Gastrocnemius medialis (tissue), 4 donors: ENCODE measurements at regions not wholly inside any gene's neighbourhood (a gene's known extent, or its start where the extent isn't known, plus 50 kb on each side); places are given as distances from the start of the nearest gene placed in this dataset.

ENCODE experiments used
- ATAC-seq, 2 donors: fragments of 150-250 bp; one replicate each; pipeline ENCODE4 v1.9.1; 2016
- DNase-seq, 2 donors: peaks; one replicate each; pipeline ENCODE4 v3.0.0-alpha.2; 2019
- H3K27ac ChIP-seq, 4 donors: fragments of 200-600 bp; sonication (generic); 1 replicate in 1 of 4; 2 replicates in 3 of 4; pipeline ENCODE4 v1.5.1; 2016 to 2018; ENCODE audit warnings: mild to moderate bottlenecking in 2 of 4, moderate library complexity in 1 of 4
- H3K27me3 ChIP-seq, 3 donors: fragments of 200-600 bp; sonication (generic) in 2 of 3; 1 replicate in 1 of 3; 2 replicates in 2 of 3; pipeline versions ENCODE4 v1.5.1 to v1.6.0; 2016 to 2019; ENCODE audit warnings: mild to moderate bottlenecking in 1 of 3, moderate library complexity in 1 of 3
- H3K36me3 ChIP-seq, 2 donors: fragments of 200-600 bp; sonication (generic) in 1 of 2; one replicate each; pipeline ENCODE4 v1.5.1; 2017 to 2018
- H3K4me1 ChIP-seq, 2 donors: fragments of 200-600 bp; sonication (generic) in 1 of 2; one replicate each; pipeline ENCODE4 v1.5.1; 2016 to 2017; ENCODE audit warnings: mild to moderate bottlenecking in 2 of 2
- H3K4me3 ChIP-seq, 4 donors: fragments of 200-600 bp; sonication (generic) in 3 of 4; 1 replicate in 1 of 4; 2 replicates in 3 of 4; pipeline ENCODE4 v1.5.1; 2016 to 2019; ENCODE audit warnings: mild to moderate bottlenecking in 2 of 4
- H3K9me3 ChIP-seq, 3 donors: fragments of 200-600 bp; sonication (generic) in 2 of 3; 1 replicate in 1 of 3; 2 replicates in 2 of 3; pipeline ENCODE4 v1.5.1; 2016 to 2019
- CTCF ChIP-seq, 5 experiments: fragments of 450-650 bp in 3 of 5; fragments of 200-600 bp in 2 of 5; sonication (generic) in 2 of 5; IDR thresholded peaks in 4 of 5; conservative IDR thresholded peaks in 1 of 5; 1 replicate in 4 of 5; 2 replicates in 1 of 5; pipeline ENCODE4 v1.5.1; 2016 to 2019; ENCODE audit warnings: antibody characterized with exemption in 5 of 5, mild to moderate bottlenecking in 3 of 5, moderate library complexity in 3 of 5
- POLR2A ChIP-seq, 2 donors: fragments of 450-650 bp; IDR thresholded peaks; one replicate each; pipeline ENCODE4 v1.6.1; 2017; ENCODE audit warnings: antibody characterized with exemption in 2 of 2, mild to moderate bottlenecking in 2 of 2, moderate library complexity in 2 of 2
- in situ Hi-C, 4 donors: fragments of 200-750 bp; cut with MboI; loops; one replicate each; pipeline versions ENCODE4 v1.15.0 to v1.8.0; 2017; ENCODE audit warnings: low sequenced_read_pairs in 4 of 4
- intact Hi-C: fragments of 100-400 bp; cut with DNase I; formaldehyde crosslinking; loops from one replicate; pipeline ENCODE4 v1.15.1; 2023; ENCODE audit warnings: low total_unique reads

- DNase-seq (no peak), ATAC-seq (no peak)
Measured at GRCh38 chr2:58677748-58678147, 436.6 kb upstream of the FANCL start.

GRCh38 chr2:58671675-58672074, 430.6 kb upstream of the FANCL start:
- Histone ChIP-seq H3K4me1 (no peaks in the 10 kb centered on the region), H3K4me3 (no peak overlapping the region), H3K9me3 (no peaks in the 10 kb centered on the region), H3K27me3 (no peaks in the 10 kb centered on the region), H3K36me3 (no peaks in the 10 kb centered on the region), H3K27ac (no peak overlapping the region)
- TF ChIP-seq POLR2A (IDR thresholded peaks at IDR 0.05) (no peak), CTCF (IDR thresholded peaks at IDR 0.05 in 4 of 5, conservative IDR thresholded peaks at IDR 0.05 in 1 of 5) (no peak)
- in situ Hi-C loops = no loop called here
- no peak for DNase-seq
- intact Hi-C loops = no loop called here
- no peak for ATAC-seq

More at GRCh38 chr2:58677748-58678147, 436.6 kb upstream of the FANCL start:
- intact Hi-C loops (no loop called here), in situ Hi-C loops (no loop called here)
- Histone ChIP-seq H3K9me3 (no peaks in the 10 kb centered on the region), H3K4me3 (no peak overlapping the region), H3K4me1 (no peaks in the 10 kb centered on the region), H3K27me3 (no peaks in the 10 kb centered on the region), H3K36me3 (no peaks in the 10 kb centered on the region), H3K27ac (no peak overlapping the region)
- no peak for TF ChIP-seq CTCF (IDR thresholded peaks at IDR 0.05 in 4 of 5, conservative IDR thresholded peaks at IDR 0.05 in 1 of 5)
- TF ChIP-seq POLR2A (IDR thresholded peaks at IDR 0.05) = no peak

GRCh38 chr2:58669998-58670397, 428.9 kb upstream of the FANCL start:
- in situ Hi-C loops = no loop called here
- Histone ChIP-seq H3K4me1 (no peaks in the 10 kb centered on the region), H3K9me3 (no peaks in the 10 kb centered on the region)

GRCh38 chr2:58667137-58667774, 426.1 kb upstream of the FANCL start:
- no peaks in the 10 kb centered on the region for H3K9me3 ChIP-seq
- no peak overlapping the region for H3K27ac ChIP-seq
- in situ Hi-C loops = no loop called here
- ATAC-seq (no peak), DNase-seq (no peak)
- no peak overlapping the region for H3K4me3 ChIP-seq
- no peaks in the 10 kb centered on the region for H3K4me1 ChIP-seq
- intact Hi-C loops = no loop called here
- TF ChIP-seq POLR2A (IDR thresholded peaks at IDR 0.05) (no peak), CTCF (IDR thresholded peaks at IDR 0.05 in 4 of 5, conservative IDR thresholded peaks at IDR 0.05 in 1 of 5) (no peak)
- no peaks in the 10 kb centered on the region for H3K36me3 ChIP-seq
- H3K27me3 ChIP-seq = no peaks in the 10 kb centered on the region

More at GRCh38 chr2:58669998-58670397, 428.9 kb upstream of the FANCL start:
- H3K4me3 ChIP-seq = no peak overlapping the region
- DNase-seq (no peak), ATAC-seq (no peak)
- no peak overlapping the region for H3K27ac ChIP-seq
- intact Hi-C loops = no loop called here
- no peaks in the 10 kb centered on the region for H3K27me3 ChIP-seq
- no peaks in the 10 kb centered on the region for H3K36me3 ChIP-seq
- TF ChIP-seq POLR2A (IDR thresholded peaks at IDR 0.05) (no peak), CTCF (IDR thresholded peaks at IDR 0.05 in 4 of 5, conservative IDR thresholded peaks at IDR 0.05 in 1 of 5) (no peak)
